Tibial artery (tissue), 4 donors: ENCODE measurements at regions not wholly inside any gene's neighbourhood (a gene's known extent, or its start where the extent isn't known, plus 50 kb on each side); places are given as distances from the start of the nearest gene placed in this dataset.

Experiments
- DNase-seq, 2 donors: peaks; one replicate each; pipeline ENCODE4 v3.0.0-alpha.2; 2019
- H3K27ac ChIP-seq, 2 donors: fragments of 200-600 bp; sonication (generic) in 1 of 2; 1 replicate in 1 of 2; 2 replicates in 1 of 2; pipeline ENCODE4 v1.5.1; 2018 to 2019; ENCODE audit warnings: mild to moderate bottlenecking in 1 of 2
- H3K27me3 ChIP-seq, 2 donors: fragments of 200-600 bp; sonication (generic) in 1 of 2; one replicate each; pipeline versions ENCODE4 v1.5.1 to v1.6.0; 2016 to 2019
- H3K36me3 ChIP-seq, 3 donors: fragments of 200-600 bp; sonication (generic) in 2 of 3; one replicate each; pipeline ENCODE4 v1.5.1; 2016 to 2019; ENCODE audit warnings: mild to moderate bottlenecking in 2 of 3
- H3K4me1 ChIP-seq, 4 donors: fragments of 200-600 bp; sonication (generic) in 2 of 4; 1 replicate in 3 of 4; 2 replicates in 1 of 4; pipeline ENCODE4 v1.5.1; 2016 to 2019
- H3K4me3 ChIP-seq, 2 donors: fragments of 200-600 bp; sonication (generic) in 1 of 2; 1 replicate in 1 of 2; 2 replicates in 1 of 2; pipeline ENCODE4 v1.5.1; 2018 to 2019; ENCODE audit warnings: mild to moderate bottlenecking in 2 of 2
- H3K9me3 ChIP-seq, 3 donors: fragments of 200-600 bp; sonication (generic) in 1 of 3; one replicate each; pipeline ENCODE4 v1.5.1; 2016 to 2019
- intact Hi-C: fragments of 100-400 bp; cut with DNase I; formaldehyde crosslinking; loops from one replicate; pipeline ENCODE4 v1.15.0; 2023; ENCODE audit warnings: low total_unique reads
- TF ChIP-seq, protein P1 (sequence below), 2 experiments: fragments of 200-600 bp in 1 of 2; fragments of 450-650 bp in 1 of 2; IDR thresholded peaks; one replicate each; pipeline ENCODE4 v1.5.1; 2017 to 2019; ENCODE audit warnings: antibody characterized with exemption in 2 of 2, mild to moderate bottlenecking in 1 of 2, moderate library complexity in 1 of 2

DNA sequence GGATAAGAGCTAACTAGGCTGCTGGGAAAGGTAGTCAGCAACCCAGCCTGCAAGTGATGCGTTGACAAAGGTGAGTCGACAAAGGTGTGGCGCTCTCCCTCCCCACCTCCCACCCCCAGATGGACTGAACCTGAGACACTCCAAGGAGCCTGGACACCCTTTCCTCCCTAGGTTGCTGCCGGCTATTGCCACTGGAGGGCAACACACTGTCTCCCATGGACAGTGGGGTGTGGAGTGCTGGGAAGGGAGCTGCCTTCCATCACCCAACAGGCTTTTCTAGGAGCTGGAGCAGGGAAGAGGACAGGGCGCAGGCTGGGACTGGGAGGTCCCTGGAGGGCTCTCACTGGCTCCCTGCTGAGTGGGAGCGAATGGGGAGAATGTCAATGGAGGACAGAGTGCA, 75.4 kb upstream of the ARAP3 start:
- Histone ChIP-seq H3K9me3 (no peaks in the 10 kb centered on the region), H3K27me3 (peaks cover 0 to 45% of the 10 kb centered on the region in 2 donors), H3K27ac (no peak overlapping the region), H3K4me3 (no peak overlapping the region), H3K4me1 (no peaks in the 10 kb centered on the region), H3K36me3 (no peaks in the 10 kb centered on the region)
- DNase-seq: no peak
- TF ChIP-seq, protein P1, sequence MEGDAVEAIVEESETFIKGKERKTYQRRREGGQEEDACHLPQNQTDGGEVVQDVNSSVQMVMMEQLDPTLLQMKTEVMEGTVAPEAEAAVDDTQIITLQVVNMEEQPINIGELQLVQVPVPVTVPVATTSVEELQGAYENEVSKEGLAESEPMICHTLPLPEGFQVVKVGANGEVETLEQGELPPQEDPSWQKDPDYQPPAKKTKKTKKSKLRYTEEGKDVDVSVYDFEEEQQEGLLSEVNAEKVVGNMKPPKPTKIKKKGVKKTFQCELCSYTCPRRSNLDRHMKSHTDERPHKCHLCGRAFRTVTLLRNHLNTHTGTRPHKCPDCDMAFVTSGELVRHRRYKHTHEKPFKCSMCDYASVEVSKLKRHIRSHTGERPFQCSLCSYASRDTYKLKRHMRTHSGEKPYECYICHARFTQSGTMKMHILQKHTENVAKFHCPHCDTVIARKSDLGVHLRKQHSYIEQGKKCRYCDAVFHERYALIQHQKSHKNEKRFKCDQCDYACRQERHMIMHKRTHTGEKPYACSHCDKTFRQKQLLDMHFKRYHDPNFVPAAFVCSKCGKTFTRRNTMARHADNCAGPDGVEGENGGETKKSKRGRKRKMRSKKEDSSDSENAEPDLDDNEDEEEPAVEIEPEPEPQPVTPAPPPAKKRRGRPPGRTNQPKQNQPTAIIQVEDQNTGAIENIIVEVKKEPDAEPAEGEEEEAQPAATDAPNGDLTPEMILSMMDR (IDR thresholded peaks at IDR 0.05): no peak
- intact Hi-C loops: no loop called here

DNA sequence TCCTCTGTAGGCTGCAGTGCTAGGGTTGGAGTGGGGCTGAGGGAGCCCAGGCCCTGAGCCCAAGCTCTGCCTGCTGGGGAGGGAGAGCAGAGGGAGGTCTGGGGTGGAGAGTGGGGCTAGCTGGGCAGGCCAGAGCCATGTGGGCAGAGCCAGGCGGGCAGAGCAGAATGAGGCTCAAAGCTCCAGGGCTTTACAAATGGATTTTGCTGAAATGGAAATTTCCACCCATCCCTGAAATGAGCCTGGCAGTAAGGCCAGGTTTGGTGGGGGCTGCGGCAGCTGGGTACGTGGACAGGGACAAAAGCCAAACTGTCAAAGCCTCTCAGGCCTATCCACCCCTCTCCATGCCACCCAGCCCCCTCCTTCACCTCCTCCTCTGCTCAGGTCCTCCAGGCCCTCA, 74.2 kb upstream of the ARAP3 start:
- Histone ChIP-seq H3K27ac (no peak overlapping the region), H3K4me3 (no peak overlapping the region), H3K4me1 (no peaks in the 10 kb centered on the region), H3K36me3 (no peaks in the 10 kb centered on the region), H3K27me3 (peaks cover 0 to 43% of the 10 kb centered on the region in 2 donors), H3K9me3 (no peaks in the 10 kb centered on the region)
- intact Hi-C loops: no loop called here
- DNase-seq: no peak
- TF ChIP-seq, protein P1 (IDR thresholded peaks at IDR 0.05): no peak

DNA sequence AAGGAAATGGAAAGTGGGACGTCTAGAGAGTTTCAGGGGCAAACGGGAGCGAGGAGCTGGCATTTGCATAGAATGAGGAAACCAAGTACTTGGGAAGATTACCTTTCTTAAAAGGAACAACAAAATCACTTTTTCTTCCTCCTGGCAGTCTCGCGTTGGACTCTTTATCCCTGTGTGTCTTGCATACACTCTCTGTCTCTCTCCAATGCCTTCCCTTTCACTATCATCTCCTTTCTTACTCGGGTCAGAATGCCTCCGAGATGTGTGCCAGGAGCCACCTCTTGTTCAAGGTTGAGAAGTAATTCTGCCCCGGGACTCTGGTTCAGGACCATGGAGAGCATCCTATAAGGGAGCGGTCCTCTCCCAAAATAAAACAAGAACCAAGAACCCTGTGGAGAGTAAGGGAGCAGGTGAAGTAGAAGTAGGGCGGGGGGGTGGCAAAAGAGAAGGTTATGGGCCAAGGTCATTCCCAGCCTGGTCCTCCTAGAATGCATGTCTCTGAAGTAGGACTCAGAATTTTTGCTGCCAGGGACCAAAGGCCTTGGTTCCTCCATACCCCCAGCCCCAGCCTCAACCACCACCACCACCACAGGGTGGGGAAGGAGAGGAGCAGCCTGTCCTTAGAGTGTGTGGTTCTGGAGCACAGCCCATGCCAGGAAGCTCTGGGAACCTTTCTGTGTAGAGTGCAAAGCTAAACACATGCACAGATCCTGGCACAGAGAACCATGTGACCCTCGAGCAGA, 72.1 kb upstream of the ARAP3 start:
- Histone ChIP-seq H3K36me3 (no peaks in the 10 kb centered on the region), H3K4me1 (no peaks in the 10 kb centered on the region), H3K27me3 (peaks cover 0 to 31% of the 10 kb centered on the region in 2 donors), H3K4me3 (no peak overlapping the region), H3K9me3 (no peaks in the 10 kb centered on the region), H3K27ac (no peak overlapping the region)
- TF ChIP-seq, protein P1 (IDR thresholded peaks at IDR 0.05): no peak
- DNase-seq: no peak
- intact Hi-C loops: no loop called here

DNA sequence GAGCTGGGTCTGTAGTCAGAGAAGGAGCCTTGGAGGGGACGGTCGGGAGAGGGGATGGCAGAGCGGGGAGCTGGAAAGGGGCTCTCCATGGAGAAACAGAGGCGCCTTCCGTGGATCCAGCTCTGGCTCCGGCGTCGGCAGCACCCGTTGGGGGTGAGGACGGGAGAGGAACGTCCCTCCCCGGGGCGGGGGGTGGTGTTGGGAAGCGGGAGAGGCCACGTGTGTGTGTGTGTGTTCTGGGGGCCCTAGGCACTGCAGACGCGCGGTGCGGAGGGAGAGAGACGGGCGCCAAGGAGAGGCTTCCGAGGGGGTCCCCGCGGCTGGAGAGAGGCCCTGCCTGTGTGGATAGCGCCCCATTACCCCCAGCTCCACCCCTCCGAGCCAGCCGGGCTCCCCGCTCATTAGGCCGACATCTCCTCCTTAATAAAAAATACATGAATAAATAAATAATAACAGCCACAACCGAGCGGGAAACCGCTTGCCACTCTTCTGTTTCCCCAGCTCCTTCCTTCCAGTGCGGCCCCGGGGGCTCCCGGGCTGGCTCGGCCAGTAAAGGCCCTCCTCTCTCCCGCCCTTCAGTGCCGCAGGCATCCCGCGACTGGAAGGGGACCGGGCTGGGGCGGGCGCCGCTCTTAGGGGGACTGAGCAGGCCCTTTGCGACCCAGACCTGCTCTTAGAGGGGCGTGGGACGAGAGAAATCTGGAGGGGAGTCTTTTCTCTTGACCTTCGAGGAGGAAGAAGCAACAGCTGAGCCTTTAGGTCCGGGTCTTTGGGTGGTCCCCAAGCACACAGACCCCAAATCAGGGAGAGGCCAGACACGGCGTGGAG, 71.3 kb upstream of the ARAP3 start:
- H3K27ac ChIP-seq: no peak overlapping the region
- no peaks in the 10 kb centered on the region for H3K36me3 ChIP-seq
- no peaks in the 10 kb centered on the region for H3K4me1 ChIP-seq
- H3K27me3 ChIP-seq: peaks cover 0 to 32% of the 10 kb centered on the region in 2 donors
- no peaks in the 10 kb centered on the region for H3K9me3 ChIP-seq
- intact Hi-C loops: no loop called here
- H3K4me3 ChIP-seq: no peak overlapping the region
- no peak for DNase-seq
- TF ChIP-seq, protein P1 (IDR thresholded peaks at IDR 0.05): no peak

DNA sequence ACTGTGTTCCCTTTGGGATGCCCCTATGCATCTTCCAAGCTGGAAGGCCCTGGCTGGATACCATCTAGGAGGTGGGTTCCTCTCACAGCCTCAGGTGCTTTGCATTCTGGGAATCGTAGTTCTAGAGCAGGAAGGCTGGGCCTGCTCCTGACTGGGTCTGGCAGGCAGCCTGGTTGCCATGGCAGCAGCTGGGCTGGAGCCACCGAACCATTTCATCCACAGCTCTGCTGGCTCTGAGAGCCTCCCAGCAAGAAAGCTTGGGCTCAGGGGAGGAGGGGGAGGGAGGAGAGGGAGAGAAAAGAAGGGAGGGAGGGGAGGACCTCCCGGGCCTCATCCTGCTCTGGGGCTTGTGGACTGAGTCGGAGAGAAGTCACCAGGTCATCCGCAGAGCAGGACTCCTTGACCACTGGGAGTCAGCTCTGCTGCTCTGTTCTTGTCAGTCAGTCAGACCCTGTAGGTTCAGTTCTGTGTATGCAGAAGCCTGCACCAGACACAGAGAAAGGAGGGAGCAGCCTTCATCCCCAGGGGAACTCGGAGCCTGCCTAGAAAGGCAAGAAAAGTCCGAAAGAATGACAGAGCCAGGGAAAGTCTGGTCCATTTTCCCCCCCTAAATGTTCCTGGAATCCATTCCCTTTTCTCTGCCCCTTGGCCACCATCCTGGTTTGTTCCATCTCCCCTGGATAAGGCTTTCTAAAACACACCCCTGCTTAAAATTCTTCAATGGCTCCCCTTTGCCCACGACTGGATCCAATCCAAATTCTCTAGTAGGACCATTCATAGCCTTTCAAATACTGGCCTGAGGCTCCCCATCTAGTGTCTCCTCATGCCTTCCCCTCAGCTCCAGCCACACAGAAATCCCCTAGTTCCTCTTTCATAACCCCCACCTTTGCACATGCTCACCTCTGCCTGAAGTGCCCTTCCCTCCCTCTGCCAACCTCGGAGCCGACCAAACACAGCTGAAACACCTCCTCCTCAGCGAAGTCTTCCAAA, 65.4 kb upstream of the ARAP3 start:
- Histone ChIP-seq H3K4me1 (peaks cover 0 to 13% (median 7%) of the 10 kb centered on the region in 4 donors), H3K36me3 (no peaks in the 10 kb centered on the region), H3K27me3 (peaks cover 0 to 7% of the 10 kb centered on the region in 2 donors), H3K4me3 (no peak overlapping the region), H3K9me3 (no peaks in the 10 kb centered on the region), H3K27ac (no peak overlapping the region)
- TF ChIP-seq, protein P1 (IDR thresholded peaks at IDR 0.05): no peak
- peak; percentile 47 to 84 for DNase-seq
- intact Hi-C loops: no loop called here
